MM.1S (cell line): ENCODE measurements at regions not wholly inside any gene's neighbourhood (a gene's known extent, or its start where the extent isn't known, plus 50 kb on each side); places are given as distances from the start of the nearest gene placed in this dataset.

ENCODE experiments used
- EZH2phosphoT487 ChIP-seq: fragments of 300-600 bp; sonication (generic); IDR thresholded peaks from 2 replicates; pipeline ENCODE4 v1.6.1; 2018; ENCODE audit warnings: antibody characterized with exemption, low read length
- TF ChIP-seq, protein P1 (sequence below): fragments of 300-600 bp; sonication (generic); IDR thresholded peaks from 2 replicates; pipeline ENCODE4 v1.5.1; 2016; ENCODE audit warnings: antibody characterized with exemption, low read length, mixed read lengths

GRCh38 chrX:459611-460010 lies 72.9 kb upstream of the PPP2R3B start:
- TF ChIP-seq, protein P1, sequence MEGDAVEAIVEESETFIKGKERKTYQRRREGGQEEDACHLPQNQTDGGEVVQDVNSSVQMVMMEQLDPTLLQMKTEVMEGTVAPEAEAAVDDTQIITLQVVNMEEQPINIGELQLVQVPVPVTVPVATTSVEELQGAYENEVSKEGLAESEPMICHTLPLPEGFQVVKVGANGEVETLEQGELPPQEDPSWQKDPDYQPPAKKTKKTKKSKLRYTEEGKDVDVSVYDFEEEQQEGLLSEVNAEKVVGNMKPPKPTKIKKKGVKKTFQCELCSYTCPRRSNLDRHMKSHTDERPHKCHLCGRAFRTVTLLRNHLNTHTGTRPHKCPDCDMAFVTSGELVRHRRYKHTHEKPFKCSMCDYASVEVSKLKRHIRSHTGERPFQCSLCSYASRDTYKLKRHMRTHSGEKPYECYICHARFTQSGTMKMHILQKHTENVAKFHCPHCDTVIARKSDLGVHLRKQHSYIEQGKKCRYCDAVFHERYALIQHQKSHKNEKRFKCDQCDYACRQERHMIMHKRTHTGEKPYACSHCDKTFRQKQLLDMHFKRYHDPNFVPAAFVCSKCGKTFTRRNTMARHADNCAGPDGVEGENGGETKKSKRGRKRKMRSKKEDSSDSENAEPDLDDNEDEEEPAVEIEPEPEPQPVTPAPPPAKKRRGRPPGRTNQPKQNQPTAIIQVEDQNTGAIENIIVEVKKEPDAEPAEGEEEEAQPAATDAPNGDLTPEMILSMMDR = no peak
- no peak for TF ChIP-seq EZH2phosphoT487
